SU-DHL-6 (cell line): ENCODE measurements at regions not wholly inside any gene's neighbourhood (a gene's known extent, or its start where the extent isn't known, plus 50 kb on each side); places are given as distances from the start of the nearest gene placed in this dataset.

Source experiments
- H2AFZ ChIP-seq: fragments of 200-600 bp; sonication (generic); 2 replicates; pipeline ENCODE4 v1.6.1; 2014; ENCODE audit warnings: low read depth, mild to moderate bottlenecking, moderate library complexity, mixed read lengths, antibody characterized with exemption, low read length; ENCODE audit not compliant: severe bottlenecking
- H3F3A ChIP-seq: fragments of 200-600 bp; shearing (Covaris generic); 2 replicates; pipeline ENCODE4 v1.6.0; 2016; ENCODE audit warnings: antibody characterized with exemption, mild to moderate bottlenecking; ENCODE audit not compliant: insufficient read depth
- H3K27ac ChIP-seq: fragments of 200-600 bp; sonication (generic); 2 replicates; pipeline ENCODE4 v1.5.1; 2016; ENCODE audit warnings: low read depth, mild to moderate bottlenecking, low read length, moderate library complexity, mixed read lengths
- H3K27me3 ChIP-seq: fragments of 200-600 bp; sonication (generic), shearing (Covaris generic); 2 replicates; pipeline ENCODE4 v1.6.0; 2014; ENCODE audit warnings: mild to moderate bottlenecking, low read length
- H3K36me3 ChIP-seq: fragments of 200-600 bp; sonication (generic); 2 replicates; pipeline ENCODE4 v1.6.1; 2014; ENCODE audit warnings: mild to moderate bottlenecking, low read length, mixed read lengths
- H3K4me2 ChIP-seq: fragments of 300-600, 200-600 bp; shearing (Covaris generic), sonication (generic); 2 replicates; pipeline ENCODE4 v1.6.0; 2014; ENCODE audit warnings: low read length, low read depth, mild to moderate bottlenecking; ENCODE audit not compliant: poor library complexity, severe bottlenecking
- H3K4me3 ChIP-seq: fragments of 200-600 bp; sonication (generic); 2 replicates; pipeline ENCODE4 v1.5.1; 2014; ENCODE audit warnings: antibody characterized with exemption, low read length, mild to moderate bottlenecking, mixed read lengths; ENCODE audit not compliant: insufficient read depth, poor library complexity, severe bottlenecking
- H3K79me2 ChIP-seq: fragments of 200-600 bp; sonication (generic); 2 replicates; pipeline ENCODE4 v1.6.1; 2014; ENCODE audit warnings: mild to moderate bottlenecking, low read length, moderate library complexity; ENCODE audit not compliant: insufficient read depth
- H3K9ac ChIP-seq: fragments of 200-600 bp; sonication (generic); 2 replicates; pipeline ENCODE4 v1.7.0; 2014; ENCODE audit warnings: mild to moderate bottlenecking, low read length
- H3K9me2 ChIP-seq: fragments of 200-600 bp; sonication (generic); replicated peaks from 2 replicates; pipeline ENCODE4 v1.6.1; 2014; ENCODE audit warnings: low read length; ENCODE audit not compliant: insufficient read depth
- H3K9me3 ChIP-seq: fragments of 200-600 bp; sonication (generic); 2 replicates; pipeline ENCODE4 v1.6.1; 2014; ENCODE audit warnings: low read length, mixed read lengths; ENCODE audit not compliant: insufficient read depth
- H4K20me1 ChIP-seq: fragments of 200-600 bp; sonication (generic); 2 replicates; pipeline ENCODE4 v1.6.1; 2014; ENCODE audit warnings: low read depth, mild to moderate bottlenecking, antibody characterized with exemption, low read length, moderate library complexity, mixed read lengths
- CTCF ChIP-seq: fragments of 200-600 bp; sonication (generic); IDR thresholded peaks from one replicate; pipeline ENCODE4 v1.5.1; 2017; ENCODE audit warnings: antibody characterized with exemption, mild to moderate bottlenecking, low read length, moderate library complexity; ENCODE audit not compliant: insufficient read depth, poor library complexity, severe bottlenecking
- EZH2phosphoT487 ChIP-seq: fragments of 200-600 bp; sonication (generic), shearing (Covaris generic); conservative IDR thresholded peaks from 2 replicates; pipeline ENCODE4 v1.6.1; 2018; ENCODE audit warnings: mild to moderate bottlenecking, antibody characterized with exemption, low read length, moderate library complexity, mixed read lengths

GRCh38 chr3:153043729-153044328 is 118.2 kb upstream of the RAP2B start:
- no peaks in the 10 kb centered on the region for H3F3A ChIP-seq
- no peak overlapping the region for H3K9ac ChIP-seq
- H3K9me3 ChIP-seq = no peaks in the 10 kb centered on the region
- no peak for TF ChIP-seq EZH2phosphoT487
- no peak for TF ChIP-seq CTCF
- no peaks in the 10 kb centered on the region for H3K27me3 ChIP-seq
- H4K20me1 ChIP-seq = no peaks in the 10 kb centered on the region
- no peak overlapping the region for H3K4me2 ChIP-seq
- H3K36me3 ChIP-seq = no peaks in the 10 kb centered on the region
- H2AFZ ChIP-seq = no peak overlapping the region
- H3K4me3 ChIP-seq = no peak overlapping the region
- no peak overlapping the region for H3K27ac ChIP-seq
- no peaks in the 10 kb centered on the region for H3K79me2 ChIP-seq
- no peaks in the 10 kb centered on the region for H3K9me2 ChIP-seq

- TF ChIP-seq CTCF (no peak), EZH2phosphoT487 (no peak)
- Histone ChIP-seq H3K9me2 (no peaks in the 10 kb centered on the region), H4K20me1 (no peaks in the 10 kb centered on the region), H3K27ac (no peak overlapping the region), H3K27me3 (no peaks in the 10 kb centered on the region), H3K9me3 (no peaks in the 10 kb centered on the region), H3K36me3 (no peaks in the 10 kb centered on the region), H3K4me3 (no peak overlapping the region), H3K79me2 (no peaks in the 10 kb centered on the region), H3K9ac (no peak overlapping the region), H2AFZ (no peak overlapping the region), H3K4me2 (no peak overlapping the region), H3F3A (no peaks in the 10 kb centered on the region)
These were observed 116.9 kb upstream of the RAP2B start for GRCh38 chr3:153045150-153045549.

- Histone ChIP-seq H3K79me2 (no peaks in the 10 kb centered on the region), H3K9me2 (no peaks in the 10 kb centered on the region), H3K9ac (no peak overlapping the region), H4K20me1 (no peaks in the 10 kb centered on the region), H3K9me3 (no peaks in the 10 kb centered on the region), H3K4me2 (no peak overlapping the region), H3F3A (no peaks in the 10 kb centered on the region), H3K27ac (no peak overlapping the region), H3K4me3 (no peak overlapping the region), H3K36me3 (no peaks in the 10 kb centered on the region), H2AFZ (no peak overlapping the region), H3K27me3 (no peaks in the 10 kb centered on the region)
- TF ChIP-seq CTCF (no peak), EZH2phosphoT487 (no peak)
These were observed 111.0 kb upstream of the RAP2B start for GRCh38 chr3:153050978-153051377.
